ENCODE measurements at regions not wholly inside any gene's neighbourhood (a gene's known extent, or its start where the extent isn't known, plus 50 kb on each side); places are given as distances from the start of the nearest gene placed in this dataset.

- TF ChIP-seq YY1 (IDR thresholded peaks at IDR 0.05; ENCODE audit: insufficient read depth, insufficient read length) (no peak), ZNF274 (IDR thresholded peaks at IDR 0.05; ENCODE audit: low read depth, low read length) (no peak)
Measured at GRCh38 chr13:90801621-90802020, 545.9 kb upstream of the MIR17HG start.
